ENCODE measurements at regions not wholly inside any gene's neighbourhood (a gene's known extent, or its start where the extent isn't known, plus 50 kb on each side); places are given as distances from the start of the nearest gene placed in this dataset.
"Not testable (repeated sequence)": the region's sequence is repeated elsewhere in the genome, so short reads cannot be mapped to it uniquely, and the experiment has no call there.

DNA sequence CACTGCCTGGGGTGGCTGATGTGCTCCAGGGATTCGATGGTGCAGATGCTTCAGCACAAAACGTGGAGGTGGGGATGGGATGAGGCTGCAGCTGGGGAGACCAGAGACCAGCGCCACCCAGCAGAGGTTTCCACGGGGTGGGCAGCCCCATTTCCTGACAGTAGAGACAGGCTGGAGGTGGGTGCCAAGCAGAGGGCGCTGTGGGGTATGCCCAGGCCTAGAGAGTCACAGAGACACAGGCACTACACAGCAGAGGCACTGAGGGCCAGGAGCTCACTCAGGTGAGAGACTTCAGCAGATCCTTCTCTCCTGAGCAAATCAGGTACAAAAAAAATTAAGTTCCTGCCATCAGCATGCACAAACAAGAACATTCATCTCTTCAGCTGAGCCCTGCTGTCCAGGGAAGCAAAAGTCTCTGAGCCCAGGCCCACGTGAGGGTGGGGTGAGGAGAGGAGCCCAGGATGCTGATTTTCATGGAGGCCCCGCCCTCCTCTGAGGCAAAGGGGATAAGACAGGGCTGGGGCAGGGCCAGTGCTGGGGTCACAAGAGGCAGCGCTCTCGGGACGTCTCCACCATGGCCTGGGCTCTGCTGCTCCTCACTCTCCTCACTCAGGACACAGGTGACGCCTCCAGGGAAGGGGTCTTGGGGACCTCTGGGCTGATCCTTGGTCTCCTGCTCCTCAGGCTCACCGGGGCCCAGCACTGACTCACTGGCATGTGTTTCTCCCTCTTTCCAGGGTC is 53.1 kb downstream of the GGTLC2 start:
- DNase-seq, result no peak

GRCh38 chr22:22698263-22698750 is 53.9 kb downstream of the GGTLC2 start:
- DNase-seq, result no peak

DNA sequence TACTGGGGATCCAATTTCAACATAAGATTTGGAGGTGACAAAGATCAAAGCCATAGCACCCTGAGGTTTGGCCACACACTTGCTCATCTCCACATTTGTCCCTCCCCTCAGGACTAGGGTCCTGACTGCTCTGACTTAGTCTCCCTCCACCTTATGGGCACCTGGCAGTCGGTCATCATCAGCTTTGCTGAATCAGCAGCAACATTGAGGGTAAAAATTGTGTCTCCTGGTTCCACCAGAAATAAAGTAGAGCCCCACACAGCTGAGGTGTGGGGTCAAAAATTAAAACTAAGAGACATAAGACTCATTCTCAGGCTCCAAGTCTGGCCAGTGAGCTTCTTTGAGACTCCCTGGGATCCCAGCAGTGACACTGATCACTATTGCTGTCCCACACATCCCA is 56.2 kb downstream of the GGTLC2 start:
- DNase-seq, result no peak

- DNase-seq, result not testable (repeated sequence)
Measured at GRCh38 chr22:22701557-22701956, 57.1 kb downstream of the GGTLC2 start.

GRCh38 chr22:22702237-22703202 is 58.1 kb downstream of the GGTLC2 start:
- DNase-seq, result no peak

GRCh38 chr22:22703203-22703570 is 58.8 kb downstream of the GGTLC2 start:
- no peak for DNase-seq

GRCh38 chr22:22703715-22704114 is 59.3 kb downstream of the GGTLC2 start:
- DNase-seq, result no peak

GRCh38 chr22:22704156-22704946 is 59.9 kb downstream of the GGTLC2 start:
- DNase-seq, result no peak

DNA sequence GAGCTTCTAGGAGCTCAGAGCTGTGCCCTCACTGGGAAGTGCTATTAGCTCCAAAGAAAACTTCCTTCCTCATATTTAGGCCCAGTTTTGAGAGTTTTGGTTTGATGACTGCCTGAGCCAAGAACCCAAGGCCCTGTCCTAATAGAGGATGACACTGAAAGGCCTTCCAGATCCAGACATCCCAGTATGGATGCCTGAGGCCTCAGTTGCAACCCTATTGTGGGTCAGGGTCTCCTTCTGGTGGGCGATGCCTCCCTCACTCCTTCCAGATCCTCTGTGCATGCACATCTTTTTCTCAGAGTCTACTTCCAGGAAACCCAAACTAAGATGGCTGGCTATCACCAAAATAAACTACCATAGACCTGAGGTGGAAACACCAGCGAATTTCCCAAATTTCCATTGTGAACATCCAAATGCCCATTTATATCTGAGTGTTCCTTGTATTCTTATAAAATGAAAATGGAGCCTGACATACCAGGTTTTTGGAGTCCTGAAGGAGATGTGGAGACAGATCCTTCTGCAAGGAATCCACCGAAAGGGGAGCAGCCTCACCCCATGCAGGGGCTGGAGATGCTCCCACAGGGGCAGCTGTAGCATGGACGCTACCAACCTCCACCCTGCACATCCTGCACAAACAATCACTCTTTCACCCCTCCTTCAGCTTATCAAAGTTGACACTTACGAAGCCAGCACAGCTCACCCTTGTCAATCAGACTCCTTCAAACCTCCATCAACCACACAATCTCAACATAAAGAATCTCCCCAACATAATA is 61.1 kb downstream of the GGTLC2 start:
- DNase-seq, result no peak

DNA sequence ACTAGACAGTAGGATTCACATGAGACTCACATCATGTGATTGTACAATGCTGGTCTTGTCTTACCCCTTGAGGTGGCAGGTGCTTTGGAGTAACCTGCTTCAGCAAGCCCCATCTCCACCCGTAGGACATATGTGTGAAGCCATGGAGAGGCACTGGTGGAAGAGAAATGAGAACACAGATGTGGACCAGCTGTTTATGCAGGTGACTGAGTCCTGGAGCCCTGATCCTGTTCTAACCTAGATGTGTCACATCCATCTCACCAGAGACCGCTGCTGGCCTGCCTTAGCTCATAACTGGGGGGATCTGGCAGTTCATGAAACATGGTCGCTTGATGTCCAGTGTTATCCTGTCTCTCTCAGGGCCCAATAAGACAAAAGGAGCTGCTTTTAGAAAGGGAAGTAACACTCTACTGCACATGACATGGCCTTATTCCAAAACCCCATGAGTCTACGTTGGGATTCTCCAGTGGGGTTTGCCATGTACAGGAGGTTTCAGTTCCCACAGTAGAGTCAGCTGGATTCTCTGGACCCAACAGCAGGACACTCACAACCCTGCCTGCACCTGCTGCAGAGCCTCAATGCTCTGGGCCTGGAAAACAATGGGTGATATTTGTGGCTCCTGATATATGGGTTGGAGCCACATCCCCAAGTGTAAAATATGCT is 62.0 kb downstream of the GGTLC2 start:
- DNase-seq, result no peak

- no peak for DNase-seq
Measured at GRCh38 chr22:22709719-22710445, 65.5 kb downstream of the GGTLC2 start.

- peak; percentile 80 for DNase-seq
Measured at GRCh38 chr22:22710719-22711531, 66.5 kb downstream of the GGTLC2 start.

DNA sequence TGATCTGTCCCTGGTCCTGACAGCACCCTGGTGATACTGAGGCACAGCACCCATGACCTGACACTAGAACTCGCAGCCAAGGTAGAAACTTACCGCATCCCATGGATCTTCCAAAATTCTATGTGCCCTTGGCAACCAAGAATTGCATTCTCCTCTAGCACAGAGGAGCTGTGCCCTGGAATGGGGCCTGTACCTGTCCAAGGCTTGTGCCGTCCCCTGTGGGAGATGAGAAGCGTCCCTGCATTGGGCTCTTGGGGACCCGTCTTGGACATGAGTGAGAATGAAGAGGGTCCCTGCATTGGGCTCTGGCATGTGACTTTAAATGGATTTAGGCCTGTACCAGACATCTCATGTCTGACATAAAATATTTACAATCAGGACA is 67.1 kb downstream of the GGTLC2 start:
- no peak for DNase-seq

DNA sequence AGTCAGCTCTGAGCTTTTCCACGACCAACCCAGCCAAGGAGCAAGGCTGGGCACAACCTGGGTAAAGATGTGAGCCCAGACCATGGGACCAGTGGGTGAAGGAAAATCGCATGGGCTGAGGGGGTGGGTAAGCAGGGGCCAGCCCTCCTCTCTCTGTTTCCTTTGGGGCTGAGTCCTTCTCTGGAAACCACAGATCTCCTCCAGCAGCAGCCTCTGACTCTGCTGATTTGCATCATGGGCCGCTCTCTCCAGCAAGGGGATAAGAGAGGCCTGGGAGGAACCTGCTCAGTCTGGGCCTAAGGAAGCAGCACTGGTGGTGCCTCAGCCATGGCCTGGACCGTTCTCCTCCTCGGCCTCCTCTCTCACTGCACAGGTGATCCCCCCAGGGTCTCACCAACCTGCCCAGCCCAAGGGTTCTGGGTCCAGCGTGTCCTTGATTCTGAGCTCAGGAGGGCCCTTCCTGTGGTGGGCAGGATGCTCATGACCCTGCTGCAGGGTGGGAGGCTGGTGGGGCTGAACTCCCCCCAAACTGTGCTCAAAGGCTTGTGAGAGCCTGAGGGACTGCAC is 67.8 kb downstream of the GGTLC2 start:
- no peak for DNase-seq

- DNase-seq, result no peak
Measured at GRCh38 chr22:22712666-22713365, 68.4 kb downstream of the GGTLC2 start.

GRCh38 chr22:22713416-22713815 is 69.0 kb downstream of the GGTLC2 start:
- no peak for DNase-seq

- no peak for DNase-seq
Measured at GRCh38 chr22:22714600-22715335, 70.4 kb downstream of the GGTLC2 start.

- no peak for DNase-seq
Measured at GRCh38 chr22:22716136-22716665, 71.8 kb downstream of the GGTLC2 start.
